Amygdala (tissue), 56 donors: ENCODE measurements at regions not wholly inside any gene's neighbourhood (a gene's known extent, or its start where the extent isn't known, plus 50 kb on each side); places are given as distances from the start of the nearest gene placed in this dataset.
"Not testable (repeated sequence)": the region's sequence is repeated elsewhere in the genome, so short reads cannot be mapped to it uniquely, and the experiment has no call there.

Source experiments
- DNase-seq, 56 donors: peaks; one replicate each; lab custom pipeline; 2025; lab: John Stamatoyannopoulos, UW

DNA sequence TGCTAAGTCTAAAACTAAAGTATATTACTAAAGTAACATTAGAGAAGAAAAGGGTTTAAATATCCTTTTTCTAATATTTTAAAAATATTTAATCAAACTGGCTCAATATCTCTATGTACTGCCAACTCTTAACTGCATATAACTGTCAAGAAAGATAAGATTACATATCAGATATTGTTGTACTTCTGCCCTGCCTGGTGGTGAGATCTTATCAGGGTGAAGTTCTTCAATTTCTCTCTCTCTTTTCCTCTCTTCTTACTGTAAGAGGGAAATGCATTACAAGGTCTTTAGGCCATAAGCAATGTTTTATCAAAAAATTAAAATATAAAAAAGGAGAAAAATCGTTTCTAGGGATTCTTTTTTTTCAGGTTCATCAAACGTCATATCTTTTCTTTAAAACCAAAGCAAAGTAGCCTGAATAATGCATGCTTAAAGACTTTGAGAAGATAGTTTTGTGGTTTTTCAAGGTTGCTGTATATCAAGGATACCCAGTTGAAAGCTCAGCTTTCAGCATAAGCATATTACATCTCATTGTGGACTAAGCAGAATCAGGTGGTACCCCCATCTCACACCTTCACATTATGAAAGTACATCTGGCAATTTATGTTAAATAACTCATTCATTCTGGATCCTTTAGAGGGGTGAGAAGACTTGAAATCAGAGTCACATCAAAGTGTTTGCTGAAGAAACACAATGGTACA is 1625.7 kb upstream of the SLC10A2 start:
- DNase-seq = no peak

GRCh38 chr13:104686484-104686883 is 1620.3 kb upstream of the SLC10A2 start:
- DNase-seq = no peak

- no peak for DNase-seq
These were observed 1617.6 kb upstream of the SLC10A2 start for GRCh38 chr13:104683789-104684188.

- DNase-seq = no peak
These were observed 1611.9 kb upstream of the SLC10A2 start for GRCh38 chr13:104678161-104678560.

- no peak for DNase-seq
These were observed 1605.7 kb upstream of the SLC10A2 start for GRCh38 chr13:104671901-104672300.

GRCh38 chr13:104657196-104657595 is 1591.0 kb upstream of the SLC10A2 start:
- DNase-seq = no peak

- DNase-seq = no peak
These were observed 1584.2 kb upstream of the SLC10A2 start for GRCh38 chr13:104650431-104650830.

GRCh38 chr13:104648291-104648690 is 1582.1 kb upstream of the SLC10A2 start:
- DNase-seq = peak in 17 of 56 donors; percentile 1 to 54 (median 13)

DNA sequence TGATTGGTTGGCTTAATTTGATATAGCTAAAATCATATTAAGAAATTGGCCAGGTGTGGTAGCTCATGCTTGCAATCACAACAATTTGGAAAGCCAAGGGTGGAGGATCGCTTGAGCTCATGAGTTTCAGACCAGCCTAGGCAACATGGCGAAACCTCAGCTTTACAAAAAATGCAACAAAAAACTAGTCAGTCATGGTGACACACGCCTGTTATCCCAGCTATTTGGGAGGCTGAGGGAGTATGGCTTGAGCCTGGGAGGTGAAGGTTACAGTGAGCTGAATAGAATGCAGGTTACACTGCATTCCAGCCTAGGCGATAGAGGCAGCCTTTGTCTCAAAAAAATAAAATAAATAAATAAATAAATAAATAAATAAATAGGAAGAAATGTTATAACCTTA is 1579.6 kb upstream of the SLC10A2 start:
- no peak for DNase-seq

- no peak for DNase-seq
These were observed 1575.1 kb upstream of the SLC10A2 start for GRCh38 chr13:104641309-104641708.

DNA sequence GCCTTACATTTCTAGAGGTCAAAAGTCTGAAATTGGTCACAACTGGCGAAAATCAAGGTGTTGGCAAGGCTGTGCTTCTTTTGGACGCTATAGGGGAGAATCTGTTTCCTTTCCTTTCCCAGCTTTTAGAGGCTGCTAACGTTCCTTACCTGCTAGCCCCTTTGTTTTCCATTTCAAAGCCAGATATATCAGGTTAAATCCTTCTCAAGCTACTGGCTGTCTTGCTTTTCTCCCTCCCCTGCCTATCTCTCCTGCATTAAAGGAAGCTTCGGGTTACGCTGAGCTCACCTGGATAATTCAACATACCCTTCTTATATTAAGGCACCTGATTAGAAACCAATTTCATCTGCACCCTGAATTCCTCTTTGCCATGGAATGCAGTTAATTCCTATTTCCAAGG is 1569.7 kb upstream of the SLC10A2 start:
- no peak for DNase-seq

DNA sequence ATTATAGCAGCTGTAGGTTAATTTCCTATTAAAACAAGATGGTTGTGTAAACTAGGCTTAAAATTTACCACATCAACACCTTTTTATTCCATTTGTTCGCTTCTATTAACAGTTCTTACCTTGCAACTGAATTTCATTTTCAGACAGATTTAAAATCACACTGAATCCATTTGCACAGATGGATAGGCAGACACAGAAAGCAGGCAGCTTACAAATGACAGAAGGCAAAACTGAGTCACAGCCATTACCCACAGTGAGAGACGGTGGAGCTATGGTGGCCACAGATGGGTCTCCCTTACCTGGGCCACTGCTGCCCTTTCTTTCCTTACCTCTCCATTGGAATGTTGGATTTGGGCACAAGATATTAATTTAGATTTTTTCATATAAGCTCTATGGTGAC is 1567.8 kb upstream of the SLC10A2 start:
- no peak for DNase-seq

DNA sequence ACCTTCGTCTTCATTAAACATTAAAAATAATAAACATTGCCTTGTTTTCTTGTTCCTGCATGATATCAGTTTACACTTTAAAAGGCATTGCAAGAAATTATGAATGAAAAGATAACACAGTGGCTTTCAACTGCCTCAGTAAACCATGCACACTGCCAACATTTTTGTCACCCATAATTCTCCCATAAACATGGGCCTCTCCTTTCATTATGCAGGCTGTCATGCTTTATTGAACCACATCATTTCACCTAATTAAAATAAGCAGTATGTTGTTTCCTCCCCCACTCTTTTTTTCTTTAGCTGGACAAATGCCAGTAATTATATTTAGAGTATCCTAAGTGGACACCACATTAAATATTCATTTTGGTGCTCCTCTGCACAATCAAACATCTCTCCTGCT is 1566.5 kb upstream of the SLC10A2 start:
- DNase-seq = no peak

GRCh38 chr13:104625201-104625600 is 1559.0 kb upstream of the SLC10A2 start:
- no peak for DNase-seq

DNA sequence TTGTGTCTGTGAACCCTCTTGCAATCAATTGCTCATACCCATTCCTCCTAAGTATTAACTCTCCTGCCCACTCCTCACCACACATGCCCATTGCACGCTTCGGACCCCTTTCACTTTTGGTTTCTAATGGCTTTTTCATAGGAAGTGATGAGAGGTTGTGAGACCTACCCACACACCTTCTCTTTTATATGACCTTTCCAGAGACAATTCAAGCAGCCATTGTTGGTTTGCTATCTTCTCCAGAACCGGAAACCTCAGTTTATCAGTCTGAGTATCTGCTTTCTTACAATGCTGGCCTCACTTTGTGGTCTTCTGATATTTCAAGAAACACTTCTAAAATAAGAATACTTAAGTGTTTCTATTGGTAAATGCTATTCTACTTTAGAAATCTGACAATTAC is 1550.8 kb upstream of the SLC10A2 start:
- no peak for DNase-seq

GRCh38 chr13:104614361-104615145 is 1548.3 kb upstream of the SLC10A2 start:
- DNase-seq = no peak

DNA sequence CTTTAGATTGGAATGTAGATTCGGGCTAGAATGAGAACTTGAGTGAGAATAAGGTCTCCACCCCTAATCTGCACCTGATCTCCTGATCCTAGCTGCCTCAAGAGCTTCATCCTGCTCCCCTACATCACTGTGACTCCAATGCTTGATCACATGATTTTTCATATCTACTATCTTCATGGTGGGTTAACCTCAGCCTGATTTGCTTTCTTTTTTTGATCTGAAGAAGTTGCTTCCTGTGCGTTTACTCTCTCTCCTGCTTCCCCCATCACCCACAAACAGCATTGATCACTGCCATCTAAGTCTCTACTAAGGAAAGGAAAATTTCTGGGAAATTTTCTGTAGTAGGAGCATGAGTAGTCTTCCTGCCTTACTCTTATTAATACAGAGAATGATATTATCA is 1542.1 kb upstream of the SLC10A2 start:
- no peak for DNase-seq

DNA sequence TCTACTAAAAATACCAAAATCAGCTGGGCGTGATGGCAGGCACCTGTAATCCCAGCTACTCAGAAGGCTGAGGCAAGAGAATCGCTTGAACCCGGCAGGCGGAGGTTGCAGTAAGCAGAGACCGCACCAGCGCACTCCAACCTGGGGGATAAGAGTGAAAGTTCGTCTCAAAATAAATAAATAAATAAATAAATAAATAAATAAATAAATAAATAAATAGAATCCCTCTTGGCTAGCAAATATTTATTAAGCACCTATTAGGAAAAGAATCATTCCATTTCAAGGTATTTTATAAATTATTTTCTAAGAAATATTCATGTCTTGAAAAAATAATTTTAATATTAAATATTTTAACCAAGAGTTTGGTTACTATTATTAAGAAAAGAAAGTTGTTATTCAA is 1539.2 kb upstream of the SLC10A2 start:
- DNase-seq = not testable (repeated sequence)

- DNase-seq = no peak
These were observed 1531.4 kb upstream of the SLC10A2 start for GRCh38 chr13:104597546-104598180.

DNA sequence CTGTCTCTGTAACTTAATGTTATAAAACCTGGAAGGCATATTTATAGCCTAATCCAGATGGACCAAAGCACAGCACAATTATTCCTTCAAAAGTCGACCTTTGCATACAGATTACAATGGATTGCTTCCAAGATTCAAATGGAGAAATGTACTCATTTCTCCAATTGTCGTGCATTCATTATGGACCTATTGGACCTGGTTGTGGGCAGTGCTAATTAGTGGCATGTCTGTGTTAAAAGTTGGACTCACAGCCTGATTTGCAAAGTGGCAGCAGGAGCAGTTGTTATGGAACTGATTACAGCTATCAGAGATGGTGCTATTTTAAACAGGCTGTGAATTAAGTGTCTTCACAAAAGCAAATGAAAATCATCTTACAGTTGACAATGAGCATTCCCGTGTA is 1529.3 kb upstream of the SLC10A2 start:
- no peak for DNase-seq

DNA sequence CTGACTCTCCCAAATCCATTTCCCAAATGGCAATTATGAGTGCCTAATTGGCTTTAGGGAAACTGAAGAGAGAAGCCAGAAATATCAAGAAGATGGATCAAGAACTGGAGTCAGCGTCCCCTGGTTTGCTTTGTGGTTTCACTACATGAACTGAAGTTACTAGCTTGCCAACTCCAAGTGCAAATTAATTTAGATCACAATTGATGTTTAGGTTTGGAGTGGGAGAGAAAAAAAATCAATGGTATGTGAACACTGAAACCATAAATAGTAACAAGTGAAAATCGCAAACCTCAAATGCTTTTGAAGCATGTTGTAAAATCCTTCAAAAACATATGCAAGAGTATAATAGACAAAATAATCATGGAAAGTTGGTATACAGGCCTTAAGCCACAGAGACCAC is 1528.6 kb upstream of the SLC10A2 start:
- no peak for DNase-seq

DNA sequence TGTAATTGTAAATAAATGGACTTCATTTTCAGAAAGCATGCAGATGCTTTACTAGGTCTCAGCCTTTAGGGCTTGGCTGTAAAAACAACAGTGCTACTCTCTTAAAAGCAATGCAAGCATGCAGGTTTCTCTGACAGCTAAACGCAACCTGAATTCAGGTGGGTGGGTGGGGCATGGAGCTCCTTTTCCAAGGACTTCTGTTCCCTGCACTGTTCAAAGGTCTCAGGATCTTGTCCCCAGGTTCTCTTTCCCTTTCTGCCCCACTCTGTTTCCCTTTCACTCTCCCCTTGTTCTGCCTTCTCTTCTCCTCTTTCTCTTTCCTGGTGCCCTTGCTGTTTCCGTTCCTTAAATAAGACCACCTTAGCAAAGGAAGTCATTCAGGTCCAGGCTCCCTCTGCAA is 1527.5 kb upstream of the SLC10A2 start:
- DNase-seq = no peak
